ENCODE measurements at regions not wholly inside any gene's neighbourhood (a gene's known extent, or its start where the extent isn't known, plus 50 kb on each side); places are given as distances from the start of the nearest gene placed in this dataset.

DNA sequence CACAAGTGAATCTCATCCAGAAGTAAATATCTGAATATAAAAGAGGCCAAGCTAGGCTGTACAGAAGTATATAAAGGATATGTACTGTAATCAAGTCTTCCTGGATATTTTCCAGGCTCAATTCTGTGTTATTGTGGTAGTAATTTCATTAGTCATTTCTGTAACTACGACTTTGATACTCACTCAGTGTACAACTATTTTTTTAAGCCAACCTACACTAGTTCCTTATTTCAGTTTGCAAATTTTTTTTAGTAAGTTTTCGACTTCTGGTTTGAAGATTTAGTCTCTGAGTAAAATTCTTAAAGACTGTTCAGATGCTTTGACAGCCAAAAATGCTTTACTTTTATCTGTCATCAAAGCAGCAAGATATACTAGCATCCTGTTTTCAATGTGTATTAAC is 130.8 kb downstream of the CAPZA3 start:
- POLR2A ChIA-PET, result no interaction called here
- TF ChIP-seq, protein P1, sequence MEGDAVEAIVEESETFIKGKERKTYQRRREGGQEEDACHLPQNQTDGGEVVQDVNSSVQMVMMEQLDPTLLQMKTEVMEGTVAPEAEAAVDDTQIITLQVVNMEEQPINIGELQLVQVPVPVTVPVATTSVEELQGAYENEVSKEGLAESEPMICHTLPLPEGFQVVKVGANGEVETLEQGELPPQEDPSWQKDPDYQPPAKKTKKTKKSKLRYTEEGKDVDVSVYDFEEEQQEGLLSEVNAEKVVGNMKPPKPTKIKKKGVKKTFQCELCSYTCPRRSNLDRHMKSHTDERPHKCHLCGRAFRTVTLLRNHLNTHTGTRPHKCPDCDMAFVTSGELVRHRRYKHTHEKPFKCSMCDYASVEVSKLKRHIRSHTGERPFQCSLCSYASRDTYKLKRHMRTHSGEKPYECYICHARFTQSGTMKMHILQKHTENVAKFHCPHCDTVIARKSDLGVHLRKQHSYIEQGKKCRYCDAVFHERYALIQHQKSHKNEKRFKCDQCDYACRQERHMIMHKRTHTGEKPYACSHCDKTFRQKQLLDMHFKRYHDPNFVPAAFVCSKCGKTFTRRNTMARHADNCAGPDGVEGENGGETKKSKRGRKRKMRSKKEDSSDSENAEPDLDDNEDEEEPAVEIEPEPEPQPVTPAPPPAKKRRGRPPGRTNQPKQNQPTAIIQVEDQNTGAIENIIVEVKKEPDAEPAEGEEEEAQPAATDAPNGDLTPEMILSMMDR (IDR thresholded peaks at IDR 0.05; ENCODE audit: control extremely low read depth, extremely low read depth, low read depth, missing control alignments), result no peak
- DNase-seq (ENCODE audit: extremely low spot score), result no peak
- CTCF ChIA-PET, result no interaction called here

GRCh38 chr12:18872770-18873169 is 134.9 kb downstream of the CAPZA3 start:
- CTCF ChIA-PET, result interaction anchor here (1.3 kb wide), 1 partner anchor 9 kb away, joined by 4 read pairs; no protein-coding TSS in a partner anchor
- no peak for DNase-seq (ENCODE audit: extremely low spot score)
- POLR2A ChIA-PET, result no interaction called here
- TF ChIP-seq, protein P1 (IDR thresholded peaks at IDR 0.05; ENCODE audit: control extremely low read depth, extremely low read depth, low read depth, missing control alignments), result no peak

- TF ChIP-seq, protein P1 (IDR thresholded peaks at IDR 0.05; ENCODE audit: control extremely low read depth, extremely low read depth, low read depth, missing control alignments), result no peak
- CTCF ChIA-PET, result interaction anchor here (1.9 kb wide), 1 partner anchor 12 kb away, joined by 3 read pairs; no protein-coding TSS in a partner anchor
- no peak for DNase-seq (ENCODE audit: extremely low spot score)
- POLR2A ChIA-PET, result no interaction called here
Measured at GRCh38 chr12:18878676-18879180, 140.8 kb downstream of the CAPZA3 start.

GRCh38 chr12:18882690-18883089 is 144.8 kb downstream of the CAPZA3 start:
- TF ChIP-seq, protein P1 (IDR thresholded peaks at IDR 0.05; ENCODE audit: control extremely low read depth, extremely low read depth, low read depth, missing control alignments), result no peak
- POLR2A ChIA-PET, result no interaction called here
- CTCF ChIA-PET, result interaction anchor here (1.0 kb wide), 1 partner anchor 10 kb away, joined by 4 read pairs; no protein-coding TSS in a partner anchor
- DNase-seq (ENCODE audit: extremely low spot score), result no peak

- no peak for DNase-seq (ENCODE audit: extremely low spot score)
- TF ChIP-seq, protein P1 (IDR thresholded peaks at IDR 0.05; ENCODE audit: control extremely low read depth, extremely low read depth, low read depth, missing control alignments), result no peak
- CTCF ChIA-PET, result interaction anchor here (0.8 kb wide), 1 partner anchor 31 kb away, joined by 3 read pairs; no protein-coding TSS in a partner anchor
- POLR2A ChIA-PET, result no interaction called here
Measured at GRCh38 chr12:18886962-18887361, 149.0 kb downstream of the CAPZA3 start.

DNA sequence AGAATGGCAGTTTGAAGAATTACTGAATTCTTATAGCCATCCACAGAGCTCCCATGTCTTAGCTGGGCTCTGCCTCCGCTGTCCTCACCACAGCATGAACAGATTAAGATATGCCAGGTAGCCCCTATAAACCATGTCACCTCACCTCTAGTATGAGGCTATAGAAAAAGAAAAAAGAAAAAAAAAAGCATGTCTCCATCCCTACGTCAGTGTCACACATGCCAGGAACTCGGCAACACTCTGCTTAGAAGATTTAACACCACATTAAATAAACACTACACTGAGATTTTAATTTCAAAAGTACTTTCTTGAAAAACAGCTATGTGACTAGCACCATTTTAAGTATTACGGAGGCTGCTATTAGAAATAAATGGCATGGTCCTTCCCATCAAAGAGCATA is 149.4 kb downstream of the CAPZA3 start:
- ChIA-PET POLR2A (no interaction called here), CTCF (interaction anchor here (0.8 kb wide), 1 partner anchor 31 kb away, joined by 3 read pairs; no protein-coding TSS in a partner anchor)
- TF ChIP-seq, protein P1 (IDR thresholded peaks at IDR 0.05; ENCODE audit: control extremely low read depth, extremely low read depth, low read depth, missing control alignments), result no peak
- no peak for DNase-seq (ENCODE audit: extremely low spot score)
